C4-2B (cell line): ENCODE measurements at regions not wholly inside any gene's neighbourhood (a gene's known extent, or its start where the extent isn't known, plus 50 kb on each side); places are given as distances from the start of the nearest gene placed in this dataset.

Experiments
- ZFX ChIP-seq: fragments of 450-650 bp; IDR thresholded peaks from 2 replicates; pipeline ENCODE4 v1.6.1; 2017
- TF ChIP-seq, protein P1 (sequence below): fragments of 450-650 bp; conservative IDR thresholded peaks from 2 replicates; pipeline ENCODE4 v1.5.1; 2017; ENCODE audit warnings: mild to moderate bottlenecking

DNA sequence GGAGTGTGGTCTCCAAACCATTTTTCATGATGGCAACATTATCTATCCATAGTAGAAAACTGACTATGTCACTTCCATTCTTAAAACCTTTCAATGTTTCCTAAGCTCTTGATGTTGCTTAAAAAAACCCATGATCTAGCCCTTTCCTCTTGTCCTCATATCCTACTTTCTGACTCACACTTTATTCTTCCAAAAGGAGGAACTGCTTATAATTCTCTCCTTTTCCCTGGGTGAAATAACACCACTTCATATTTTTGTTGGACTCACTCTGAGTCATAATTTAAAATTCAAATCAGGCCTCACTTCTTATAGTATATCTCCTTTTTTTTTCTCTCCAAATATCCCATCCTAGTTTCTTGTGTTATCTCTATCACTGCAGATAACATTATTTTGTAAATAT, 513.9 kb downstream of the MAN2A1 start:
- TF ChIP-seq, protein P1, sequence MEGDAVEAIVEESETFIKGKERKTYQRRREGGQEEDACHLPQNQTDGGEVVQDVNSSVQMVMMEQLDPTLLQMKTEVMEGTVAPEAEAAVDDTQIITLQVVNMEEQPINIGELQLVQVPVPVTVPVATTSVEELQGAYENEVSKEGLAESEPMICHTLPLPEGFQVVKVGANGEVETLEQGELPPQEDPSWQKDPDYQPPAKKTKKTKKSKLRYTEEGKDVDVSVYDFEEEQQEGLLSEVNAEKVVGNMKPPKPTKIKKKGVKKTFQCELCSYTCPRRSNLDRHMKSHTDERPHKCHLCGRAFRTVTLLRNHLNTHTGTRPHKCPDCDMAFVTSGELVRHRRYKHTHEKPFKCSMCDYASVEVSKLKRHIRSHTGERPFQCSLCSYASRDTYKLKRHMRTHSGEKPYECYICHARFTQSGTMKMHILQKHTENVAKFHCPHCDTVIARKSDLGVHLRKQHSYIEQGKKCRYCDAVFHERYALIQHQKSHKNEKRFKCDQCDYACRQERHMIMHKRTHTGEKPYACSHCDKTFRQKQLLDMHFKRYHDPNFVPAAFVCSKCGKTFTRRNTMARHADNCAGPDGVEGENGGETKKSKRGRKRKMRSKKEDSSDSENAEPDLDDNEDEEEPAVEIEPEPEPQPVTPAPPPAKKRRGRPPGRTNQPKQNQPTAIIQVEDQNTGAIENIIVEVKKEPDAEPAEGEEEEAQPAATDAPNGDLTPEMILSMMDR: no peak
- no peak for TF ChIP-seq ZFX
